ENCODE measurements at regions not wholly inside any gene's neighbourhood (a gene's known extent, or its start where the extent isn't known, plus 50 kb on each side); places are given as distances from the start of the nearest gene placed in this dataset.

DNA sequence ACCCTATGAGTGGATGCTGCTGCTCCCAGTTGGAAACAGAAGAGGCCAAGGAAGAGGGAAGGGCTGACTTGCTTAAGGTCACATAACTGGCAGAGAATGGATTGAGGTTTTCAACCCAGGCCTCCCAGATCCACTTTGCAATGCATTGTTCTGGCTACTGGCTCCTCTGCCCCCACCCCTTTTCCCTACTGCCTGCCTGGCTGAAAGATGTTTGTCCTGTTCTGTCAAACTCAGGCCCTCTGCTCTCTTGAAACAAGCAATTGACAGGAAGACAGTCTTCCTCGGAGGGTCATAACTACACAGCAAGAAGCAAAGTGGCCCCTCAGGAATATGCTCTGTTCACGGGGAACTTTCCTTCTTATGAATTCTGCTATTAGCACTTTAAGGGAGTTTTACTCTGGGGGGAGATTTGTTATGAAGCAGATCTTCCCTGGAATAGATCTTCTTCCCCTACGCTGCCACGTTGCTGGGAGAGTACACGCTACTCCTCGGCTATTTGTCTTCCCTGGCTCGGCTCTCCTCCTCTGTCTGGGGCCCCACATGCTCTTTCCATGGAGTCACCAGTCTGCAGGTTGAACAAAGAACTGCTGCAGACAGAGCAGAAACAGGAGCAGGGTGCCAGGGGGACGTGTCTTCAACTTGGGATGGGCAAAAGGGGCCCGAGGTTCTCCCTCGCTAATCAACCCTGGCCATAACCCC is 436.1 kb downstream of the TYW1 start:
- no peak overlapping the region for H3K4me3 ChIP-seq (ENCODE audit: low read depth, low read length)
- TF ChIP-seq, protein P1, sequence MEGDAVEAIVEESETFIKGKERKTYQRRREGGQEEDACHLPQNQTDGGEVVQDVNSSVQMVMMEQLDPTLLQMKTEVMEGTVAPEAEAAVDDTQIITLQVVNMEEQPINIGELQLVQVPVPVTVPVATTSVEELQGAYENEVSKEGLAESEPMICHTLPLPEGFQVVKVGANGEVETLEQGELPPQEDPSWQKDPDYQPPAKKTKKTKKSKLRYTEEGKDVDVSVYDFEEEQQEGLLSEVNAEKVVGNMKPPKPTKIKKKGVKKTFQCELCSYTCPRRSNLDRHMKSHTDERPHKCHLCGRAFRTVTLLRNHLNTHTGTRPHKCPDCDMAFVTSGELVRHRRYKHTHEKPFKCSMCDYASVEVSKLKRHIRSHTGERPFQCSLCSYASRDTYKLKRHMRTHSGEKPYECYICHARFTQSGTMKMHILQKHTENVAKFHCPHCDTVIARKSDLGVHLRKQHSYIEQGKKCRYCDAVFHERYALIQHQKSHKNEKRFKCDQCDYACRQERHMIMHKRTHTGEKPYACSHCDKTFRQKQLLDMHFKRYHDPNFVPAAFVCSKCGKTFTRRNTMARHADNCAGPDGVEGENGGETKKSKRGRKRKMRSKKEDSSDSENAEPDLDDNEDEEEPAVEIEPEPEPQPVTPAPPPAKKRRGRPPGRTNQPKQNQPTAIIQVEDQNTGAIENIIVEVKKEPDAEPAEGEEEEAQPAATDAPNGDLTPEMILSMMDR (IDR thresholded peaks at IDR 0.05; ENCODE audit: insufficient read depth, low read length, missing control alignments): no peak
- no peak for DNase-seq (ENCODE audit: low read depth, low spot score)
- POLR2A ChIA-PET: no interaction called here
- CTCF ChIA-PET: no interaction called here

DNA sequence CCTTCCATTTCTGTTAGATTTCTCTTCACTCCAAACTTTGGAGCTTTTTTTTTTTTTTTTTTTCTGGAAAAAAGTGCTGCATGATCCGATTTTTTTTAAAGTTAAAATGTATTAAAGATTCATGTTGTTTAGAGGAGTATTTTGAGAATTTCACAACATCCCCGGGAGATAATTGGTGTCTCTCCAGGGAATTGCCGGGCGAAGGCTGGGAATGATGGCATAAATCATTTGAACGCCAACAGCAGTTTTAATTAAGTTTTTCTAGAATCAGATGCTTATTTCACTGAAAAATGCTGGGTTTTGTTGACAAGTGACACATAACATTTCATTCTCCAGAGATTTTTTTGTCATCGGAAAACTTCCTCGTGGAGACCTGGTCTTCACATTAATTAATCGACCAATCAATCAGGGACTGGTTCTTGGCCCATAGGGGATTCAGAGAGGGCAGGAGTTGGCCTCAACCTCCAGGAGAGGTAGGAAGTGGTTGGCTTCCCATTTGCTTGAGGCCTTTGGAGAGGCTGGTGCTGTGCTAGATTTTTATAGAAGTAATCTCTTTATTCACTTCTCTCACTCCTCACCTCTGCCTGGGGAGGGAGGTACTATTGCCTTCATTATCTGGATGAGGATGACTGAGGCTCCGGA is 439.4 kb downstream of the TYW1 start:
- no peak for DNase-seq (ENCODE audit: low read depth, low spot score)
- CTCF ChIA-PET: no interaction called here
- no peak overlapping the region for H3K4me3 ChIP-seq (ENCODE audit: low read depth, low read length)
- POLR2A ChIA-PET: no interaction called here
- TF ChIP-seq, protein P1 (IDR thresholded peaks at IDR 0.05; ENCODE audit: insufficient read depth, low read length, missing control alignments): no peak

DNA sequence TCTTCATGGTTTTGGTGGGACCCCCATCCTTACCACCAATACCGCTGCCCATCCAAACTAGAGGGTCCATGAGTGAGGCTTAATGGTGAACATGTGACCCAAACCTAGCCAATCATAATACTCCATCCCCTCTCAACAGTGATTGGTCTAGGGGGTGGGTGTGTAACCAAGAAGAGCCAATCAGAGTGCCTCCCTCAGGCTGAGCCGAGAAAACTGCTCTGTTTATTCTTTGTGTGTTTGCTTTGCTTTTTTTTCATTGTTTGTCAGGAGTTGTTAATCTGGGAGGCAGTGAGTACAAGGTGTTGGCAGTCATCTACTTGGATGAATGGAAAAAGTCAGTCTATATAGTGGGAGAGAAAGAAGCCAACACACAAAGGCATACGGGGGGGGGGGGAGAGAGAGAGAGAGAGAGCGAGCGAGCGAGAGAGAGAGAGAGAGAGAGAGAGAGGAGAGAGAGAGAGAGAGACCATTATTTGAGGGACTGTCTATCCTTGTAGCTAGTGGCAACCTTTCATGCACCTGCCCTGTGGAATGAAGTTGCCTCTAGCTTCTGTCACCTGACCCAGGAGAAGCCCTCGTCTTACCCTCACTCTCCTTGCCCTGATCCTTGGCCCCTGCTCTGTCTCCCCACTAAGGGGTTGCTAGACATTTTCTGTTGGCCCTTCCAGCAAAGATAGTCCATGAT is 441.7 kb downstream of the TYW1 start:
- ChIA-PET CTCF (no interaction called here), POLR2A (no interaction called here)
- TF ChIP-seq, protein P1 (IDR thresholded peaks at IDR 0.05; ENCODE audit: insufficient read depth, low read length, missing control alignments): no peak
- no peak for DNase-seq (ENCODE audit: low read depth, low spot score)
- H3K4me3 ChIP-seq (ENCODE audit: low read depth, low read length): no peak overlapping the region

- TF ChIP-seq, protein P1 (IDR thresholded peaks at IDR 0.05; ENCODE audit: insufficient read depth, low read length, missing control alignments): no peak
- no peak for DNase-seq (ENCODE audit: low read depth, low spot score)
- ChIA-PET CTCF (no interaction called here), POLR2A (no interaction called here)
- H3K4me3 ChIP-seq (ENCODE audit: low read depth, low read length): no peak overlapping the region
Measured at GRCh38 chr7:67438913-67439505, 442.4 kb downstream of the TYW1 start.

DNA sequence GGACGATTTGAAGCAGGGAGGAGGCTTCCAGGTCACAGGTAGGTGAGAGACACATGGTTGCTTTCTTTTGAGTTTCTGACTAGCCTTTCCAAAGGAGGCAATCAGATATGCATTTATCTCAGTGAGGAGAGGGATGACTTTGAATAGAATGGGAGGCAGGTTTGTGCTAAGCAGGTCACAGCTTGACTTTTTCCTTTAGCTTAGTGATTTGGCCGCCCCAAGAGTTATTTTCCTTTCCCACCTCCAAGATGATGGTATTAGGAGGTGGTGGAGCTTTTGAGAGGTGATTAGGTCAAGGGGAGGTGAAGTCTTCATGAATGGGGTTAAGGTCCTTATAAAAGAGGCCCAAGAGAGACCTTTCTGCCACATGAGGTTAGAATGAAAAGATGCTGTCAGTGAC is 443.7 kb downstream of the TYW1 start:
- TF ChIP-seq, protein P1 (IDR thresholded peaks at IDR 0.05; ENCODE audit: insufficient read depth, low read length, missing control alignments): no peak
- no peak overlapping the region for H3K4me3 ChIP-seq (ENCODE audit: low read depth, low read length)
- POLR2A ChIA-PET: no interaction called here
- CTCF ChIA-PET: no interaction called here
- no peak for DNase-seq (ENCODE audit: low read depth, low spot score)

- no peak for DNase-seq (ENCODE audit: low read depth, low spot score)
- TF ChIP-seq, protein P1 (IDR thresholded peaks at IDR 0.05; ENCODE audit: insufficient read depth, low read length, missing control alignments): no peak
- H3K4me3 ChIP-seq (ENCODE audit: low read depth, low read length): no peak overlapping the region
- ChIA-PET CTCF (no interaction called here), POLR2A (no interaction called here)
Measured at GRCh38 chr7:67445728-67446127, 449.1 kb downstream of the TYW1 start.
